Stimulated activated memory B cell treated with anti-CD40 and anti-IgM and Interleukin-4, amounts not matched to agents 10 μg/mL and 1 μg/mL and 100 μg/mL, for 72 hours (primary cell): ENCODE measurements at regions not wholly inside any gene's neighbourhood (a gene's known extent, or its start where the extent isn't known, plus 50 kb on each side); places are given as distances from the start of the nearest gene placed in this dataset.
"Not testable (repeated sequence)": the region's sequence is repeated elsewhere in the genome, so short reads cannot be mapped to it uniquely, and the experiment has no call there.

ENCODE experiments used
- ATAC-seq: fragments of 150-1000 bp; cut with Tn5 transposase; 2 replicates; pipeline ENCODE4 v1.10.0; 2021
- H3K27ac Mint-ChIP-seq: one replicate; pipeline ENCODE4 v1.8.0; 2022; ENCODE audit warnings: mild to moderate bottlenecking, mixed read lengths
- H3K27me3 Mint-ChIP-seq: one replicate; pipeline ENCODE4 v1.8.0; 2022; ENCODE audit warnings: mixed read lengths
- H3K36me3 Mint-ChIP-seq: one replicate; pipeline ENCODE4 v1.8.0; 2022; ENCODE audit warnings: mixed read lengths
- H3K4me1 Mint-ChIP-seq: one replicate; pipeline ENCODE4 v1.8.0; 2022; ENCODE audit warnings: mixed read lengths
- H3K4me3 Mint-ChIP-seq: one replicate; pipeline ENCODE4 v1.8.0; 2022; ENCODE audit warnings: mild to moderate bottlenecking, moderate library complexity, mixed read lengths
- H3K9me3 Mint-ChIP-seq: one replicate; pipeline ENCODE4 v1.8.0; 2022; ENCODE audit warnings: mixed read lengths

DNA sequence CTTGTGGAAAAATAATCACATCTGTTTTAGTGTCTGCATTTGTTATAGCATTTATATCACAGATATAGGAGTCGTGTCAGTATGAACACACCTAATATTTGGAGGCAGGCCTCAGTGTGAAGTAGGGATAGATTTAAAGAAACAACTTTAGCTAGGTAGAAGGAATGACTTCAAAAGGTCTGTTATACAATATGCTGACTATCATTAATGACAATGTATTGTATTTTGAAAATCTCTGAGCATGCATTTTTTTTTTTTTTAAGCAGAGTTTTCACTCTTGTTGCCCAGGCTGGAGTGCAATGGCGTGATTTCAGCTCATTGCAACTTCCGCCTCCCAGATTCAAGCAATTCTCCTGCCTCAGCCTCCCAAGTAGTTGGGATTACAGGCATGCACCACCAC, 248.3 kb downstream of the EN1 start:
- ATAC-seq = no peak
- no peak overlapping the region for H3K27ac Mint-ChIP-seq
- H3K9me3 Mint-ChIP-seq = peaks cover 5% of the 10 kb centered on the region
- H3K27me3 Mint-ChIP-seq = no peaks in the 10 kb centered on the region
- no peaks in the 10 kb centered on the region for H3K4me1 Mint-ChIP-seq
- no peak overlapping the region for H3K4me3 Mint-ChIP-seq
- H3K36me3 Mint-ChIP-seq = no peaks in the 10 kb centered on the region

DNA sequence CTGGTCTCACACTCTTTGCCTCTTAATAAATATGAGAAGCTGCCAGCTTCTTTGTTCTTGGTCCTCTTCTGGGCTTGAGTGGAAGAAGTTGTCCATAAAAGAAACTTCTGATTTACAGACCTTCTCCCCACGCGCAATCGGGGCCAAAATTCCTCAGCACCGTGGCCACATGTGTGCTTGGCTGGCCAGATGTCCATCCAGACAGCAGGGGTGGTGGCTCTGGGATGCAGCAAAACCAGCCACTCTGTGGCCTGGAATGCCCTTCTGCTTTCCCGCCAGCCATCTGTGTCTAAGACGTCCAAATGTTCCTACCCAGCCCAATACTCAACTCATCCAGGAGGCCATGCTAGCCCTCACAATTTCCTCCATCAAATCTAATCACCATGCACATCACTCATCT, 250.8 kb downstream of the EN1 start:
- no peaks in the 10 kb centered on the region for H3K36me3 Mint-ChIP-seq
- no peak overlapping the region for H3K4me3 Mint-ChIP-seq
- peaks cover 5% of the 10 kb centered on the region for H3K9me3 Mint-ChIP-seq
- no peak for ATAC-seq
- no peaks in the 10 kb centered on the region for H3K27me3 Mint-ChIP-seq
- H3K4me1 Mint-ChIP-seq = no peaks in the 10 kb centered on the region
- H3K27ac Mint-ChIP-seq = no peak overlapping the region

DNA sequence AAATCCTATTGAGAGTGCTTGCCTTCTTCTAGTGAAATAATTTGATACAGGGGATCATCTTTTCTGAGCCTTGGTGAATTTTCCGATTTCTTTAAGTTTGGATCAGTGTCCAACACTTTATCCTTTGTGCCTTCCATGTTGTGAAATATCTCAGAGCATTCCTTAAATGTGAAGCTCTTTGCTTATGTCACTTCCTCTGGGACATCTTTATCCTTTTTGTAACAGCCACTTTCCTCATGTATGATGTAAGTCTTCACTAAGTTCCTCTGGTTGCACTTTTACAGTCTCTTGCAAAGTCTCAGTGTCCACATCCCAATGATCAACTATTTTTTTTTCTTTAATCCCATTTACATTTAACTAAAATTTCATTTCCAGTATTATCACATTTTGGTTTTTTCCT, 254.2 kb downstream of the EN1 start:
- H3K4me3 Mint-ChIP-seq = no peak overlapping the region
- ATAC-seq = no peak
- no peaks in the 10 kb centered on the region for H3K27me3 Mint-ChIP-seq
- H3K27ac Mint-ChIP-seq = no peak overlapping the region
- H3K9me3 Mint-ChIP-seq = peaks cover 5% of the 10 kb centered on the region
- no peaks in the 10 kb centered on the region for H3K36me3 Mint-ChIP-seq
- H3K4me1 Mint-ChIP-seq = no peaks in the 10 kb centered on the region

DNA sequence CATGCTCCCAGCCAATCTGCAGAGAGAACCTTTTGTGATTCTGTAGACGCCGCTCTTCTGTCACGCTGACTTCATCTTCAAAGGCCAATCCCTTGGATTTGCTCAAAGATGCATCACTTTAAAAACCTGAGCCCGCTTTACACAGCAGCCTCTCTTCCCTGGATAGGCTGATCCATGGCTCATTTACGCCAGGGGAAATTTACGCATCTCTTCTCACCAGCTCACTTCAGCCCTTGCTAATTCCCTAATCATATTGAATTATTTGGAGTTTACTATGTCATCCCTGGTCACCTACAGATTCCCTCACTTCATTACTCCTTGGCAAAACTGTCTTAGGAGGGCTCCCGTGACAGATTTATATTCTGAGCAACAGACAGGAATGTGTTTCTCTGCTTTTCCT, 256.2 kb downstream of the EN1 start:
- no peak overlapping the region for H3K27ac Mint-ChIP-seq
- no peak overlapping the region for H3K4me3 Mint-ChIP-seq
- no peaks in the 10 kb centered on the region for H3K4me1 Mint-ChIP-seq
- ATAC-seq = no peak
- peaks cover 2% of the 10 kb centered on the region for H3K9me3 Mint-ChIP-seq
- H3K27me3 Mint-ChIP-seq = no peaks in the 10 kb centered on the region
- H3K36me3 Mint-ChIP-seq = no peaks in the 10 kb centered on the region

GRCh38 chr2:118589721-118590120, 257.7 kb downstream of the EN1 start:
- ATAC-seq = no peak
- no peak overlapping the region for H3K4me3 Mint-ChIP-seq
- peaks cover 2% of the 10 kb centered on the region for H3K9me3 Mint-ChIP-seq
- no peaks in the 10 kb centered on the region for H3K36me3 Mint-ChIP-seq
- no peak overlapping the region for H3K27ac Mint-ChIP-seq
- no peaks in the 10 kb centered on the region for H3K27me3 Mint-ChIP-seq
- H3K4me1 Mint-ChIP-seq = no peaks in the 10 kb centered on the region

- ATAC-seq = no peak
- Mint-ChIP-seq H3K36me3 (no peaks in the 10 kb centered on the region), H3K4me1 (no peaks in the 10 kb centered on the region), H3K27me3 (no peaks in the 10 kb centered on the region), H3K27ac (no peak overlapping the region), H3K9me3 (peaks cover 2% of the 10 kb centered on the region), H3K4me3 (no peak overlapping the region)
Observed at GRCh38 chr2:118588850-118589249, 258.6 kb downstream of the EN1 start.

DNA sequence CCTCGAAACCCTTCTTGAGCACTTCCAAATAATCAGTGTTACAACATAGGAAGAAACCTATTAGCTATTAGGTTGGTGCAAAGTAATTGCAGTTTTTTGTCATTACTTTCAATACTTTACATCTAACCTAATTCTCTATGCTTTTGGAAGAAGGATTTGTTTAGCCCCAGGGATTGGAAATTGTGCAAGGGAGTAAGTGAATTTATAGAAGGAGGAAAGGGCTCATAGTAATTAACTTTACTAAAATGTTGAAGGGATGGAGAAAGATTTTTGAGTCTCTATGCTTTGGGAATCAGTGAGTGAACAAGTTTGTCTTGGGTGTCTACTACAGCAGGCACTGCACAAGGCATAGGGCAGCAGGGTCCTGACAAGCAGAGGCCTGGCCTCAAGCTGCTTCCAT, 261.1 kb downstream of the EN1 start:
- H3K36me3 Mint-ChIP-seq = no peaks in the 10 kb centered on the region

DNA sequence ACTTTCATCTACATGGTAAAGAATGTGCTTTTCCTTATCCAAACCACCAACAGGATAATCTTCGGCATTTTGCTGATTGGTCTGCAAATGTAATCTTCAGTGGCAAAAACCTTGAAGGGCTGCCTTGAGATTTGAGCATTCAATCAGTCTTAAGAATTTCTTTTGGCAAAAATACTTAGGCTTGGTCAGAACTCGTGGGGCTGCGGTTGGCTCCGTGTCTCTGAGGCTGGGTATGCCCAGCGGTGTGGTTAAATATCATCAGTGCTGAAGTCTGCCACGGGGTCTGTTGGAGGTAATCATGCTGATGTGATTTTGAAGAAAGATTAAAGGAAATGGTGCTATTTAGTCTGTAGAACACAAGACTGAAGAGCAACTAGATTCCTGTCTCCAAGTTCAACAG, 262.6 kb downstream of the EN1 start:
- H3K4me1 Mint-ChIP-seq = no peaks in the 10 kb centered on the region
- no peak overlapping the region for H3K27ac Mint-ChIP-seq
- H3K4me3 Mint-ChIP-seq = no peak overlapping the region
- no peaks in the 10 kb centered on the region for H3K27me3 Mint-ChIP-seq
- H3K36me3 Mint-ChIP-seq = no peaks in the 10 kb centered on the region
- ATAC-seq = no peak
- H3K9me3 Mint-ChIP-seq = peaks cover 2% of the 10 kb centered on the region

More for the DNA sequence above, 261.1 kb downstream of the EN1 start:
- Mint-ChIP-seq H3K9me3 (peaks cover 2% of the 10 kb centered on the region), H3K27ac (no peak overlapping the region), H3K27me3 (no peaks in the 10 kb centered on the region), H3K4me3 (no peak overlapping the region), H3K4me1 (no peaks in the 10 kb centered on the region)
- ATAC-seq = no peak

GRCh38 chr2:118584062-118584749, 263.2 kb downstream of the EN1 start:
- Mint-ChIP-seq H3K9me3 (peaks cover 2% of the 10 kb centered on the region), H3K4me3 (no peak overlapping the region), H3K27ac (no peak overlapping the region), H3K36me3 (no peaks in the 10 kb centered on the region), H3K4me1 (no peaks in the 10 kb centered on the region), H3K27me3 (no peaks in the 10 kb centered on the region)
- ATAC-seq = no peak

GRCh38 chr2:118582058-118582457, 265.4 kb downstream of the EN1 start:
- Mint-ChIP-seq H3K4me3 (no peak overlapping the region), H3K9me3 (peaks cover 2% of the 10 kb centered on the region), H3K27me3 (no peaks in the 10 kb centered on the region), H3K36me3 (no peaks in the 10 kb centered on the region), H3K4me1 (no peaks in the 10 kb centered on the region), H3K27ac (no peak overlapping the region)
- no peak for ATAC-seq

DNA sequence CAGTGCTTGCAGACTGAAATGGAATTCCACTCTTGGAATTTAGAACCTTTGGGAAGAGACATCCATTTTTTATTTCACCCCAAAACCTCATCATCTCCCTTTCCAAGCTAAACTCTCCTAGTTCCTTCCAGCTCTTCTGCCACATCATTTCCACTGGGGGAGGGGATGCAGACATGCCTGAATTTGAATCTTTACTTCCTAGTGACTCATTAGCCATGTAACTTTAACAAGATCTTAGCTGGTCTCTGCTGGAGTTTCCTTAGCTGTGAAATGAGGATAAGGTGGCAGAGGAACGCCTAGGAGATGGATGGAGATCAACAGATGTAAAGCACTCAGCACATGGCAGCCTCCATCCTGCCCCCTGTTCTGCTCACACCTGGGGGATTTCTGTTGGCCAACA, 266.8 kb downstream of the EN1 start:
- no peaks in the 10 kb centered on the region for H3K36me3 Mint-ChIP-seq
- no peaks in the 10 kb centered on the region for H3K9me3 Mint-ChIP-seq
- H3K4me3 Mint-ChIP-seq = no peak overlapping the region
- no peak overlapping the region for H3K27ac Mint-ChIP-seq
- no peak for ATAC-seq
- H3K27me3 Mint-ChIP-seq = no peaks in the 10 kb centered on the region
- no peaks in the 10 kb centered on the region for H3K4me1 Mint-ChIP-seq

- Mint-ChIP-seq H3K9me3 (no peaks in the 10 kb centered on the region), H3K4me1 (no peaks in the 10 kb centered on the region), H3K36me3 (no peaks in the 10 kb centered on the region), H3K27ac (no peak overlapping the region), H3K27me3 (no peaks in the 10 kb centered on the region), H3K4me3 (no peak overlapping the region)
- ATAC-seq = no peak
Observed at GRCh38 chr2:118580107-118580506, 267.3 kb downstream of the EN1 start.

DNA sequence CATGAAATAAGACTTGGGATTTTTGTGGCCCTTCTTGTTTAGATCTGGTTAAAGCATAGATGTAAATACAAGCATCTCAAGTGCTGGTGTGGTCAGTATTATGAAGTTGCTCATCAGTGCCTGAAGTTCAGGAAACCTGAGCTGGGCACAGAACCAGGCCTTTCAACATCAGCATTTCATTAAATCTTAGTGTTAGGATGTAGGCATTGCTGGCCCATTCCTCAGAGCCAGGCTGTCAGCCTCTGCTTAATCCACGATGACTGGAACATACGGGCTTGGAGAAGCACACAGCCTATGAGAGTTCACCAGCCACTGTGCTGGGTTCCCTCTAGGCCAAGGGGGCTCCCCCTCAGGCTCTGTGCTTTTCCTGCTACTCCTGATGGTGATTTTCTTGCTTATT, 270.2 kb downstream of the EN1 start:
- H3K4me1 Mint-ChIP-seq = no peaks in the 10 kb centered on the region
- H3K27ac Mint-ChIP-seq = no peak overlapping the region
- no peaks in the 10 kb centered on the region for H3K36me3 Mint-ChIP-seq
- no peak for ATAC-seq
- H3K4me3 Mint-ChIP-seq = no peak overlapping the region
- no peaks in the 10 kb centered on the region for H3K27me3 Mint-ChIP-seq
- no peaks in the 10 kb centered on the region for H3K9me3 Mint-ChIP-seq

- H3K27ac Mint-ChIP-seq = no peak overlapping the region
- no peak for ATAC-seq
Observed at GRCh38 chr2:118576109-118576855, 271.2 kb downstream of the EN1 start.

DNA sequence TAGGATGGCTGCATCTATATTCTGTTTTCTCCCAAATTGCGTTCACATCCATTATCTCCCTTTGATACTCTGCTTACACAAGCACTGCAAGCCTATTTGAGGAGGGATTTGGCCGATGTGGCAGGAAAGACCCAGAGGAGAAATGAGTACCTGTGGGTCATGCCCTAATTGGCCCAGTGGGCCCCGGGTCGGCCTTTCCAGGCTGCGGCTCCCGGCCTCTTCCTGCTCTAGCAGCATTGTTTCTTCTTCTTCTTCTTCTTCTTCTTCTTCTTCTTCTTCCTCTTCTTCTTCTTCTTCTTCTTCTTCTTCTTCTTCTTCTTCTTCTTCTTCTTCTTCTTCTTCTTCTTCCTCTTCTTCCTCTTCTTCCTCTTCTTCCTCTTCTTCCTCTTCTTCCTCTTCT, 275.1 kb downstream of the EN1 start:
- H3K4me1 Mint-ChIP-seq, H3K27ac Mint-ChIP-seq, H3K27me3 Mint-ChIP-seq, H3K4me3 Mint-ChIP-seq, H3K36me3 Mint-ChIP-seq, H3K9me3 Mint-ChIP-seq, ATAC-seq: not testable (repeated sequence)

More at GRCh38 chr2:118576109-118576855, 271.2 kb downstream of the EN1 start:
- Mint-ChIP-seq H3K27me3 (no peaks in the 10 kb centered on the region), H3K4me1 (no peaks in the 10 kb centered on the region), H3K9me3 (no peaks in the 10 kb centered on the region), H3K4me3 (no peak overlapping the region), H3K36me3 (no peaks in the 10 kb centered on the region)

DNA sequence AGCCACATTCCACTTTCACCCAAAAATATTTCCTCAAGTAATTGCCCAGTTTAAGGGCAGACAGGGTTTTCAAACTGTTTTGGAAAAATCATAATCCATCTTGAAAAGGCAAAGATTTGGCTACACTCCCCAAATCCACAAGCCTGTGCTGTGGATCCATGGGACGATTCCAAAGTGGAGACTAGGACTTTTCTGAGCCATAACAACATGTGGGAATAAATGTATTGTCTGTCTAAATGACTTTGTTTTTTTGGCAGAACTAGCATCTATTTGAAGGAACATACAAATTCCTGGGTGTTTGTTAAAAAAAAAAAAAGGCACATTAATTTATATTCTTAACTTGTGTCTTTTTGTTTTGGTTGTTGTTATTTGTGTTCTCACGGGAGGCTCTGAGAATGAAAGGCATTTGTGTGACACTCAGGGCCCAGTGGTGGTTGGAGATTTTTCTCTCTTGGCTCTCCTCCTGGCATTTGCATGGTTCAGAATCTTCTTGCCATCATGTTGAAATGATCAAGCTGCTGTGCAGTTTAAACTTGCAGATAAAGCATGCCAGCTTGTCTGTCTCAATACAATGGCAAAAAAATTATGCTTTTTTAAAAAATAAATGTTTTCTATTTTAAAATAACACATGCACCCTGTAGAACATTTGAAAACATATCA, 277.4 kb downstream of the EN1 start:
- Mint-ChIP-seq H3K36me3 (no peaks in the 10 kb centered on the region), H3K9me3 (no peaks in the 10 kb centered on the region), H3K4me3 (no peak overlapping the region), H3K27ac (no peak overlapping the region), H3K4me1 (no peaks in the 10 kb centered on the region), H3K27me3 (no peaks in the 10 kb centered on the region)
- no peak for ATAC-seq
